Suppressor macrophage treated with lipopolysaccharide for 1 hour (primary cell): ENCODE measurements at regions not wholly inside any gene's neighbourhood (a gene's known extent, or its start where the extent isn't known, plus 50 kb on each side); places are given as distances from the start of the nearest gene placed in this dataset.
"Not testable (repeated sequence)": the region's sequence is repeated elsewhere in the genome, so short reads cannot be mapped to it uniquely, and the experiment has no call there.

Experiments used
- DNase-seq, 3 donors: peaks; one replicate each; pipeline ENCODE4 v3.0.0-alpha.2; 2020 to 2022

DNA sequence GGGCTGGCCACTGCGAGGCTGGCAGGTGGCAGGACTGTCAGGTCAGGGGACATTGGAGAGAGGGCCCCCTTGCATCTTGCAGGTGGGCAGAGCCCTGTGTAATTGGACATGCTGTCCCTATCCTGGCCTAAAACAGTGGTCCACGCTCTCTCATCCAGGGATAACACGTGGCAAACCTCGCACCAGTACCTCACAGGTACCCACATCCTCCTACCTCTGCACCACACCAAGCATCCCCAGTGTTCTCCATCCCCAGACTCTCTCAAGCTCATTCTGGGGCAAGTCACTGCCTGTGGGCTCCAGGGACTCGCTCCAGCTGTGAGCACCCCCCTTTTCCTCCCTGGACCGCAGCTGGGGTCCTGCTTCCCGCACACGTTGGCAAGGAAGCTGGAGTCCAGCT, 212.3 kb upstream of the LRRC61 start:
- DNase-seq, result not testable (repeated sequence)

DNA sequence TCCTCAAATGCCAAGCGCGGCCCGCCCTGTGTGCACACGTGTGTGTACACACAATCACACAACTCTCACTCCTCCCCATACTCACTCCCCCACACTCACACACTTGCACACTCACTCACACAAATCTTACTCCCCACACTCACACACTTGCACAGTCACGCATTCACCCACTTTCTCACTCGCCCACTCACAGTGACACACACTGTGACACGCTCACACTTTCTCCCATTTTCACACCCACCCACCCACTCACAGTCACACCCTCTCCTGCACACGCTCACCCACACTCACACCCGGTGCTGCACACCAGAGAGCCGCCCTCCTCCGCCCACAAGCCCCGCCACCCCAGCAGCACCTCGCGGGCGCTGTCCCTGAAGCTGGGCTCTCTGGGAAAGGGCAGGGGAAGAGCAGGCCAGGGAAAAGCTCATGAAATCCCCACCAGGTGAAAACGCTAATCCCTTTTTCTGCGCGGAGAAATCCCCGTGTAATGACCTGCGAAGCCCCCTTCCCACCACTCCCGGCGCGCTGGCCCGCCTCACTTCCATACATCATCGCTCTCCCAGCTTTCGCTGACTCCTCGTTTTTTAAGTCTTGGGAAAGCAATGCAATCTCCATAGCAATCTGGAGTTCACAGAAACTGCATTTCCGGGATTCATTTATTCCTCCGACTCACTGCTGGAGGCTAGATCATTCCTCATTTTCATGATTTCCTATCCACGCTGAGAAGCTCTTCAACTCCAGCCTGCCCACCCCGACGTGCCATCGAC, 211.6 kb upstream of the LRRC61 start:
- DNase-seq, result not testable (repeated sequence)

DNA sequence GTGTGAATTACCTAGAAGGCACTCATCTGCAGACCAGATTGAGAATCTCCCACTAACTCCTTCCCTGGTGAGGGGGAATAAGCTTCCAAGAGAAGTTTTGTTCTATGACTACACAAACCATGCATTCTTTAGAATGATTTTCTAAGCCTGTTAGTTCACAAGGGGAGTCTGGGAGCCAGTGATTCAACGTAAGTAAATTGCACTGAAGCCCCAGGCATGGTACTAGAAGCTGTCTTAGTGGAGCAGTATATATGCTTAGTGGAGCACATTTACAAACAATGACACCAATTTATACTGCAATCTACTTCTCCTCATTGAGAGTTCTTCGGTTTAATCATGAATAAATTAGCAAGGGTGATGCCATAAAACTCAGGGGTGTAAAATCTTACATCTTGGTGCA, 209.9 kb upstream of the LRRC61 start:
- DNase-seq, result not testable (repeated sequence)

DNA sequence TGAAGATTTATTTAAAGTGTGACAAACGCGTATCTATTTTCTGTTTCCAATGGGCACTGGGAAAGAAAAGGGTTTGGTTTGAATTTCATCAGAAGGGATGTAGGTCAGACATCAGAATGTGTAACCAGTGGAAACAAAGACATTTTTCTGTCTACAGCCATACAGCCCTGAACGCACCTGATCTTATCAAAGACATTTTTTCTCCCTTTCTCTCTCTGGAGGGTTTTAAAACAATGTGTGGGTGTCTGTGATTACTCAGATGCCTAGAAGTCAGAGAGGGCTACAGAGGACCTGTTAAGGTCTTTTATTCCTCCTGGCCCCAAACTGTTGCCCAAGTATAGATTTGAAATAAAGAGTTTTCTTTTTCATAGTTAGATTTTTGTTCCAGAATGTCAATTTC, 208.6 kb upstream of the LRRC61 start:
- DNase-seq, result not testable (repeated sequence)

DNA sequence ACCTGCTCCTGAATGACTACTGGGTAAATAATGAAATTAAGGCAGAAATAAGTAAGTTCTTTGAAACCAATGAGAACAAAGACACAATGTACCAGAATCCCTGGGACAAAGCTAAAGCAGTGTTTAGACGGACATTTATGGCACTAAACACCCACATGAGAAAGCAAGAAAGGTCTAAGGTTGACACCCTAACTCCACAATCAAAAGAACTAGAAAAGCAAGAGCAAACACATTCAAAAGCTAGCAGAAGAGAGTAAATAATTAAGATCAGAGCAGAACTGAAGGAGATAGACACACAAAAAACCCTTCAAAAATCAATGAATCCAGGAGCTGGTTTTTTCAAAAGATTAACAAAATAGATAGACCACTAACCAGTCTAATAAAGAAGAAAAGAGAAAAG, 203.2 kb upstream of the LRRC61 start:
- not testable (repeated sequence) for DNase-seq

DNA sequence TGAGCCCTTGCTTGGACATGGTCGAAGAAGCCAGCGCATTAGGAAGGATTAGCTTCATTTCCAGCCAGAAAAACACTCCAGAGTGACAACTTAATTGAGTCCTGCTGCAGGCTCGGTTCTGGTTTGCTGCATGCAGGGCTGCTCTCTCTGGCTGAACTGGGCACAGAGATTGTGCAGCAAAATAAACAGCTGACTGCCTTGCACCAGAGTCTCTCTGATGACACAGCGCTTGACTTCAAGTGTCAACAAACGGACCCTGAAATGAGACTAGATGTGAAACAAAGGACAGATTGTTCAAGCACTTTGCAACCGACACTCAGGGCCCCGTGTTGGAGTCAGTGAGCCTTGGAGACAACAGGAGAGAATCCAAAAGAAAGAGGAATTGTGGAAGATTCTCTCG, 197.3 kb upstream of the LRRC61 start:
- not testable (repeated sequence) for DNase-seq

DNA sequence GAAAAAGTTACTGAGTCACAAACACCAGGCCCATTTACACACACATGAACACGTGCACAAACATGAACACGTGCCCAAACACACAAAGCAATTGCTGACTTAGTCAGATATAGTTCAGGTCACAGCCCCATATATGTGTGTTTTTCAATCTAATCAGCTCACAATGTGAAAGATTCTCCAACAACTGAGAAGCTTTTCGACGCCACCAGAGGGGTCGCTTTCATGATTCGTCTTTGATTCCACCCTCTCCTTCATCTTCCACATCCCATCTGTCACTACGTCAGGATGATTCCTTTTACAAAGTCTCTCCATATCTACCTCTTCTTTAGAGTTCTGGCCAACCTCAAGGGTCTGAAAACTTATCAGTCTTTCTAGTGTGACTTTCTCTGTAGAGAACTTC, 188.7 kb upstream of the LRRC61 start:
- DNase-seq, result not testable (repeated sequence)

DNA sequence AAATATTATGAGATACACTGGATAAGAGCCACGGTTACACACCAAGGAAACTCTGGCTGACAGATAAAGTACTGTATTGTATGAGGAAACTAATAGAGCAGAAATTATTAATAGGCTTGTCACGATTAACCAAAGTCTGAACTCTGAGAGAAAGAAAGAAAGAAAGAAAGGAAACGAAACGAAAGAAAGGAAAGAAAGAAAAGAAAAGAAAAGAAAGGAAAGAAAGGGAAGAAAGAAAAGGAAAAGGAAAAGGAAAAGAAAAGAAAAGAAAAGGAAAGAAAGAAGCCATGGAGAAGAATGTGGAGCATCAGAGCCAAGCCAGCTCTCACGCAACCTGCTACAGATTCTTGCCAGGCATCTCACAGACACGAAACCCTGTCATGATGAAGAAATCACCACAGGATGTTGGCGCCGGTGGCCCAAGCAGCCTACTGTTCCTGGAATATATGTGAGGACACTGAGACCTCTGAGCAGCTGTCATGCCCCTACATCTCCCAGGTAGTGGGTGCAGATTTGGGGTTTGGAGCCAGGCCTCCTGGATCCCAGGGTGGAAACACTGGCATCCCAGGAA, 187.4 kb upstream of the LRRC61 start:
- DNase-seq, result not testable (repeated sequence)

DNA sequence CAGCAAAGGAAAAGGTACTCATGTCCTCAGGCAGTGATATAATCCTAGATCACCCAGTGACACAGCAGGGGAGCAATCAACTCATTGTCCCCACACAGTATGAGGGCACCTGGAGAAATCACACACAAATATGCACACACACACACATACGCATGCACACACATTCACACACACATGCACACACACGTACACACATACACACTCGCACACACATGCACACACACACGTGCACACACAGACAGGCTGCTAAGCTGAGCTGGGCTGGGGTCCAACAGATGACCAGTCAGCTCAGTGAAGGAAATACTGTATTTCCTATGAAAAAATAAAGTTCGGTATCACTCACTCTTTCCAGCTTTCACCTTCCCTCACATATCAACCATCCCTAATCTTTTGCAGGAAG, 183.3 kb upstream of the LRRC61 start:
- not testable (repeated sequence) for DNase-seq

DNA sequence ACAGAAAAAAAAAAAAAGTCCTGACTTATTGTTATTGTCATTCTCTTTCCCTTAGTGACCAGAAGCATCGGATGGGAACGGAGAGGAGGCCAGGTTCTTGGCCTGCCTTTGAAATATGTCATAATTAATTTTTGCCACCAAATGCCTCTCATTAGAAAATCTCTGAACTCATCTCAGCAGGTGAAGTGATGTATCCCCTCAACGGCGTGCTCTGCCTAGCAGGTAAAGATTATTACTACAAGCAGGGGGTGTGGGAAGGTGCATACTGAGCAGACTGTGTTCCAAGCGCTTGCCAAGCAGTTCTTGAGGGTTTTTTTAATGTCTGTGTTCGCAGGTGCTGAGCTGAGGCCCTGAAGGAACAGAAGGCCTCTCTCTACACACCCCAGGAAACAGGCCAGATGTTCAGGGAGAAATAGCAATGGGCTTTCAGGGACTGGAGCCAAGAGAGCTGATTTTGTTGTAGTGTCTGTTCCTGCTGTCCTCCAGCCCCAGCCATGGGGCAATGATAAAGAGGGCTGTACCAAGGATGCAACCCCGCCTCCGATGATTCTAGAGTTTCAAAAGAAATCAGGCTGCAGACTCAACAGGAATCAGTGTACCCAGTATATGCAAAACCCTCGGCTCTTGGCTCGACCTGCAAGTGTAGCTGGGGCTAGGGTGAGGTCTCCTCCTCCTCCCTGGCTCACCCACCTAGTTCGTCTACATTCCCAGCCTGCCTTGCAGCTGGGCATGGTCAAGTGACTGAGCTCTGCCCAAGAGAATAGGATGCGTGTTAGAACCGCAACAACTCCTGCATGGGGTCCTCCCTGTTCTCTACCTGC, 181.4 kb upstream of the LRRC61 start:
- not testable (repeated sequence) for DNase-seq

DNA sequence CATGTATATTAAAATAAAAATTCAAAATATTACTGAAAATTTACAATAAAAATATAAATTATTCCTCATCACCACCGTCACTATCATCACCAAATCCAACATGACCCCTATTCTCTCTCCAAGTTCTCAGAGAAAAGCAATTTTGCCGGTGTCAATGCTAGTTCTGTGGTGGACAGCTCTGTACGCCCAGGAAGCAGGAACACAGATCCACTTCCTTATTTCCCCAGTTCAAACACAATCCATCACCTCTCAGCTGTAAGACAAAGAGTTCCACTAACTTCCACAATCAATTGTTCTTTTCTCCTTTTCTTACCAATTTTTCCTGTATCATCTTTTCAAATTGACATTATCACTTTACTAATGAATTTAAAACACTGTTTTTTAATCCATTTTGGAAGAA, 177.0 kb upstream of the LRRC61 start:
- peak in 1 of 3 donors; percentile 6 for DNase-seq

DNA sequence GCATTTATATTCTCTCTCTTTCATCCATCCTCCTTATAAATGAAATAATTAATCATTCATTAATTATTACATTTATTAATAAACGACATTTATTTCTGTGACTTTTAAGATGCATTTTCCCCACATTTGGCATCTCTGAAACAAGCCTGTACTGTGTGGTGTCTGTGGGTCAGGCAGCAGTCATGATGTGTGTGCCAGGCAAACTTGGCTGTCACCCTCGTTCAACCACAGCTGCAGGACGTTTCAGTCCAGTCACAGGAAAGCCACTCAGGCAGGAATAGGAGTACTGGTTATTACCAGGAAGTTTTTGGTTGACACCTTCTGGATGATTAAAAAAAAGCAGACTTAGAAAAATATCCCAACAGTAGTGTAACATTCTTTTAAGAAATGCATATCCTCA, 175.6 kb upstream of the LRRC61 start:
- DNase-seq, result not testable (repeated sequence)

DNA sequence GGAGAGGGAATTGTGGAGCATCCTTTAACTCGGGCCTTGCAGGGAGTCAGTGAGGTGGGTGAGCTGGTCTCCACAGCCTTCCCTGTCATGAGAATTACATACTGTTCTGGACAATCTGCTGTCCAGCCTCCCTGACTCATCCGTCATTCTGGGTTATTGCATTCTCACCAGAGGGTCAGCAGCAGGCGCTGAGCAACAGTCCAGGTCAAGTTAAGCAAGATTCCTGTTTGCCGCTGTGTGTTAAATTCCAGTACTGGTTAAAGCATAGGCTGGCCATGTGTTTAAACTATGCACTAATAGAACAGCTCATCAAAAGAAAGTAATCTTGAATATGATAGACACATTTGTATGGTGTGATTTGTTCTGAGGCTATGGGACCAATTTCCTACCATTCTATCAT, 167.1 kb upstream of the LRRC61 start:
- DNase-seq, result not testable (repeated sequence)

DNA sequence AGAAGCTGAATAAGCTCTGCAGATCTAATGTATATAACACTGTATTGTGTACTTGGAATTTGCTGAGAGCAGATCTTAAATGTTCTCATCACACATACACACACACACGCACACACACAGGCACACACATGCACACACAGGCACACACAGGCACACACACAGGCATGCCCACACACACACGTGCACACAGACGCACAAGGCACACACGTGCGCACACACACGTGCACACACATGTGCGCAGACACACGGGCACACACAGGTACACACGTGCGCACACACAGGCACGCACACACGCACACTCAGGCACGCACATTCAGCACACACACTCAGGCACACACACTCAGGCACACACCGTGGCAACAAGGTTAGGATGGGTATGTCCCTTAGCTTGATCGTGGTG, 164.5 kb upstream of the LRRC61 start:
- not testable (repeated sequence) for DNase-seq

DNA sequence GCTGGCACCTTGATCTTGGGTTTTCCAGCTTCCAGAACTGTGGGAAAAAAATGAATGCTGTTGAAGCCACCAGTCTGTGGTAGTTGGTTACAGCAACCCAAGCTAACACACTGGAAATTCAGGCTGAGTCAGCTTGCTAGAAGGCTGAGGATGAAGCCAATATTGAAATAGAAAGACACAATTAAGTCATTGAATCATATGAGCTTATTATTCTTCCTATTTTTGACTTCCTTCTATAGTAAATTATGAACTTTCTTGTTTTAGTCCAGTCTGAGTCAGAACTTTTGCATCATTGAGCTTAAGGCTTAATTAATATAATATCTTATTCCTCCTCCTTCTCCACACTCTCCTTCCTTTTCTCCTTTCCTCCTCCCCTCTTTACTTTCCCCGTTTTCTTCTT, 153.6 kb upstream of the LRRC61 start:
- peak; percentile 56 to 87 (median 80) for DNase-seq

DNA sequence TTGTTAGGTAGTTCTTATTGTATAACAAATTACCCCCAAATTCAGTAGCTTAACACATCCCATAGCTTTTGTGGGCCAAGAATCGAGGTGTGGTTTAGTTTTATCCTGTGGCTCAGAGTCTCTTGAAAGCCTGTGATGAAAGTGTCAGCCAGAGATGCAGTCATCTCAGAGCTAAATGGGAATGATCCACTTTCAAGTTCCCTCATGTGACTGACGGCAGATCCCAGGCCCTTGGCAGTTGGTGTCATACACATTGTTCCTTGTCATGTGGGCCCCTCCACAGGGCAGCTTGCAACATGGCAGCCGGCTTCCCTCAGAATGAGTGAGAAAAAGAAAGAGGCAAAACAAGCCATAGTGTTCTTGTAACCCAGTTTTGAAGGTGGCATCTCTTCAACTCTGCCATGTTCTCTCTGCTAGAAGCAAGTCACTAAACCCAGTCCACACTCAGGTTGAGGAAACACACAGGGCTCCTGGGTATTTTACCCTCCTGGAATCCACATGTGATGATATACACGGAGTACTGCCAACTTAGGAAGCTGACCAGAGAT, 153.1 kb upstream of the LRRC61 start:
- peak; percentile 54 to 59 (median 59) for DNase-seq

DNA sequence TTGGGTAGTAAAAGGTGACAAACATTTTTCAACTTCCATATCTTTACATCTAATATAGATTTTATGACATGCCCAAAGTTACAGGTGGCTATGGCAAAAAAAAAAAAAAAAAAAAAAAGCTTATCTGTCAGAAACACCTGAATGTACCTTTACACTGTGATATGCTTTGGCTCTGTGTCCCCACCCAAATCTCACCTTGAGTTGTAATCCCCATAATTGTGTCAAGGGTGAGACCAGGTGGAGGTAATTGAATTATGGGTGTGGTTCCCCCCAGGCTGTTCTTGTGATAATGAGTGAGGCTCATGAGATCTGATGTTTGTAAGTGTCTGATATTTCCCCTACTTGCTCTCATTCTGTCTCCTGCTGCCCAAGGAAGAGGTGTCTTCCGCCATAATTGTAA, 139.6 kb upstream of the LRRC61 start:
- DNase-seq, result not testable (repeated sequence)

DNA sequence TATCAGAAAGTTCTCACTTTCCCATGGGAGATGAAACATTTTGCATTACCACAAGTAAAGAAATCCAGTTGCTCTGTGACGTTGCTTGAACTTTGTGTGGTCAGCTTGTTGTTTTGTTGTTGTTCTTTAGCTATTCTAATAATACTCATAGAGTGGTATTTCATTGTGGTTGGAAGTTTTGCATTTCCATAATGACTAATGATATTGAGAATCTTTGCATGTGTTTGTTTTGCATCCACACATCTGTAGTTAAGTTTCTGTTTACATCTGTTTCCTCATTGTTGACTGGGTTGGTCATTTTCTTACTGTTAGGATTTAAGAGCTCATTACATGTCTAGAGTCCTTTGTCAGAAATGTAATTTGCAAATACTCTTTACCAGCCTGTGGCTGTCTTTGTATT, 133.2 kb upstream of the LRRC61 start:
- peak in 1 of 3 donors; percentile 40 for DNase-seq

DNA sequence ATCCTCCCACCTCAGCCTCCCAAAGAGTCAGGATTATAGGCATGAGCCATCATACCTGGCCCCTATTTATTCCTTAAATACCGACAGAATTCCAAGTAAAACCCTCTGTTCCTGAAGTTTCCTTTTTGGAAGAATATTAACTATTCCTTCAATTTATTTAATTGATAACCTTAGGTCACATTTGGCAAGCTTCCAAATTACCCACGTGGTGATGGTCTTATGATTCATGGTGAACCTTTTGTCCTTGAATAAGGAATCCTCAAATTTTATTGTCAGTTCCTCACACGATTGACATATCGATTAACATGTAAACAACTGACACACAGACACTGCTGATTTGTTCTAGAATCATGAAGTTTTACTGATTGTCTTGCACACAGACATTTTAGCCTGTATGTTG, 130.6 kb upstream of the LRRC61 start:
- DNase-seq, result not testable (repeated sequence)

DNA sequence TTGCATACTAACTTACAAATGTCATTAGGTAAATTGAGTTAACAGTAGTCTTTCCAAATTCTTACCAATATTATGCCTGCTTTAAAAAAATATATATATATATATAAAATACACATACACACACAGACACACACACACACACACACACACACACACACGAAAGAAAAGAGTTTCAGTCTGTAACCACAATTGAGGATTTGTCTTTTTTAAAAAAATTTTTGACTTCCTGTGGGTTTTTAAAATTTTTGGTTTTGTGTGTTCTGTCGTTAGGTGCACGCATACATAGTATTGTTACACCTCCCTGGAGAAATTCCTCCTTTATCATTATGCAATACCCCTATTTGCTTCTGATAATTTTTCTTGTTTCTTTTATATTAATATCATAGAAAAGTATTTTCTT, 129.3 kb upstream of the LRRC61 start:
- not testable (repeated sequence) for DNase-seq
